ENCODE measurements at regions not wholly inside any gene's neighbourhood (a gene's known extent, or its start where the extent isn't known, plus 50 kb on each side); places are given as distances from the start of the nearest gene placed in this dataset.

DNA sequence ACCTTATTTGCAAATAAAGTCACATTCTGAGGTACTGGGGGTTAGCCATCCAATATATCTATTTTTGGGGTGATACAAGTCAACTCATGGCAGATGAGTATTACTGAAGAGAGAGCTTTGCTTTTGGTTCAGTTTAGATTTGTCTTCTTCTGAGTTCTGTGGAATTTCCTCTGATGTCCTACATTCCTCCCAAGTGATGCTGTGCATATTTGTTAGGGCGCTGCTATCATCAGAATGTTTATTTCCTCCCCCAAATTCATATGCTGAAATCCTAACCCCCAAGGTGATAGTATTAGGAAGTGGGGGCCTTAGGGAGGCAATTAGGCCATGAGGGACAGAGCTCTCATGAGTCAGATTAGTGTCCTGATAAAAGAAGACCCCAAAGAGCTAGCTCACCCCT, 96.2 kb upstream of the WLS start:
- Histone ChIP-seq H3K9me3 (ENCODE audit: control insufficient read depth in 4 of 4, insufficient read depth in 3 of 4, low read length in 3 of 4) (no peaks in the 10 kb centered on the region), H3K4me3 (no peak overlapping the region), H3K27me3 (ENCODE audit: control insufficient read depth in 3 of 3, insufficient read depth in 3 of 3, low read length in 2 of 3) (no peaks in the 10 kb centered on the region), H3K4me1 (ENCODE audit: control insufficient read depth in 5 of 5, insufficient read depth in 5 of 5, low read length in 5 of 5) (peaks cover 0 to 1% (median 0%) of the 10 kb centered on the region in 5 donors), H3K9ac (ENCODE audit: insufficient read depth in 1 of 2, low read length in 2 of 2) (no peak overlapping the region), H3K27ac (ENCODE audit: low read depth in 1 of 2, low read length in 1 of 2) (no peak overlapping the region), H3K36me3 (ENCODE audit: control insufficient read depth in 4 of 4, insufficient read depth in 4 of 4, low read length in 4 of 4) (no peaks in the 10 kb centered on the region)
- ATAC-seq (ENCODE audit: insufficient read depth, low FRiP score) (no peak), DNase-seq (no peak)
- TF ChIP-seq, protein P1, sequence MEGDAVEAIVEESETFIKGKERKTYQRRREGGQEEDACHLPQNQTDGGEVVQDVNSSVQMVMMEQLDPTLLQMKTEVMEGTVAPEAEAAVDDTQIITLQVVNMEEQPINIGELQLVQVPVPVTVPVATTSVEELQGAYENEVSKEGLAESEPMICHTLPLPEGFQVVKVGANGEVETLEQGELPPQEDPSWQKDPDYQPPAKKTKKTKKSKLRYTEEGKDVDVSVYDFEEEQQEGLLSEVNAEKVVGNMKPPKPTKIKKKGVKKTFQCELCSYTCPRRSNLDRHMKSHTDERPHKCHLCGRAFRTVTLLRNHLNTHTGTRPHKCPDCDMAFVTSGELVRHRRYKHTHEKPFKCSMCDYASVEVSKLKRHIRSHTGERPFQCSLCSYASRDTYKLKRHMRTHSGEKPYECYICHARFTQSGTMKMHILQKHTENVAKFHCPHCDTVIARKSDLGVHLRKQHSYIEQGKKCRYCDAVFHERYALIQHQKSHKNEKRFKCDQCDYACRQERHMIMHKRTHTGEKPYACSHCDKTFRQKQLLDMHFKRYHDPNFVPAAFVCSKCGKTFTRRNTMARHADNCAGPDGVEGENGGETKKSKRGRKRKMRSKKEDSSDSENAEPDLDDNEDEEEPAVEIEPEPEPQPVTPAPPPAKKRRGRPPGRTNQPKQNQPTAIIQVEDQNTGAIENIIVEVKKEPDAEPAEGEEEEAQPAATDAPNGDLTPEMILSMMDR (IDR thresholded peaks at IDR 0.05; ENCODE audit: control extremely low read depth, extremely low read depth): no peak
- 88 to 97% methylated on average over 1 of the region's 1 CpG for WGBS, 2 donors

DNA sequence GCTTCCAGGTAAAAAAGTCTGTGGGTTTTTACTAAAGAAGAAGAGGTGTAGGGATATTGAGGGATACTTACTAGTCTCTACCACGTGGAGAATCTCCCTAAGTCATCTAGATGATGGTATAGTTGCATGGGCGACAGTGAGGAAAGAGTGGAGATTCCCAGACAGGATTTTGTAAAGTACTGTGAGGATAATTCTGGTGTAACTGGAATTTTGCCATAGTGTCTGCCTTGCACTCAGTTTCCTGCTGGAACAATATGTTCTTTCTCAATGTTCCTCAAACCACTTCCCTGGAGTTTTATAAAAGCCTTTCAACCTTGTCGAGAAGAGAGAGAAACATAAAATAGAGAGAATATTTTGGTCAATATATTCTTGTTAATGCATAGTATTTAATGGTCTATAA, 95.1 kb upstream of the WLS start:
- no peak overlapping the region for H3K27ac ChIP-seq (ENCODE audit: low read depth in 1 of 2, low read length in 1 of 2)
- DNase-seq (no peak), ATAC-seq (ENCODE audit: insufficient read depth, low FRiP score) (no peak)
- H3K9ac ChIP-seq (ENCODE audit: insufficient read depth in 1 of 2, low read length in 2 of 2): no peak overlapping the region
- no peaks in the 10 kb centered on the region for H3K9me3 ChIP-seq (ENCODE audit: control insufficient read depth in 4 of 4, insufficient read depth in 3 of 4, low read length in 3 of 4)
- H3K4me1 ChIP-seq (ENCODE audit: control insufficient read depth in 5 of 5, insufficient read depth in 5 of 5, low read length in 5 of 5): peaks cover 0 to 3% (median 0%) of the 10 kb centered on the region in 5 donors
- TF ChIP-seq, protein P1 (IDR thresholded peaks at IDR 0.05; ENCODE audit: control extremely low read depth, extremely low read depth): no peak
- no peak overlapping the region for H3K4me3 ChIP-seq
- WGBS, 2 donors: 68 to 72% methylated on average over 3 of the region's 3 CpGs
- no peaks in the 10 kb centered on the region for H3K36me3 ChIP-seq (ENCODE audit: control insufficient read depth in 4 of 4, insufficient read depth in 4 of 4, low read length in 4 of 4)
- H3K27me3 ChIP-seq (ENCODE audit: control insufficient read depth in 3 of 3, insufficient read depth in 3 of 3, low read length in 2 of 3): no peaks in the 10 kb centered on the region

DNA sequence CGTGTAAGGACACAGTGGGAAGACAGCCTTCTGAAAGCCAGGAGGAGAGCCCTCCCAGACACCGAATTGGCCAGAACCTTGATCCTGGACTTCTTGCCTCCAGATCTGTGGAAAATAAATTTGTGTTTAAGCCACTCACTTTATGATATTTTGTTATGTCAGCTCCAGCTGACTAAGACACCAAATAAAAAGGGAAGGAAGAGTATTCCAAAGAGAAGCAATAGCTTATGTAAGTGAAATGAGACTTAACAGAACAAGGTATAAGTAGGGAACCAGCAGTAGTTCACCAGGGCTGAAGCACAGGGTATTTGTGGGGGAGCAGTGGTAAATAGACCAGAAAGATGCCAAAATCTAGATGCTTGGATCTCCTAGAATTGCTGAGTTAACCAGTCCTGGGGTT, 94.2 kb upstream of the WLS start:
- peaks cover 0 to 3% (median 0%) of the 10 kb centered on the region in 5 donors for H3K4me1 ChIP-seq (ENCODE audit: control insufficient read depth in 5 of 5, insufficient read depth in 5 of 5, low read length in 5 of 5)
- TF ChIP-seq, protein P1 (IDR thresholded peaks at IDR 0.05; ENCODE audit: control extremely low read depth, extremely low read depth): no peak
- no peak for ATAC-seq (ENCODE audit: insufficient read depth, low FRiP score)

DNA sequence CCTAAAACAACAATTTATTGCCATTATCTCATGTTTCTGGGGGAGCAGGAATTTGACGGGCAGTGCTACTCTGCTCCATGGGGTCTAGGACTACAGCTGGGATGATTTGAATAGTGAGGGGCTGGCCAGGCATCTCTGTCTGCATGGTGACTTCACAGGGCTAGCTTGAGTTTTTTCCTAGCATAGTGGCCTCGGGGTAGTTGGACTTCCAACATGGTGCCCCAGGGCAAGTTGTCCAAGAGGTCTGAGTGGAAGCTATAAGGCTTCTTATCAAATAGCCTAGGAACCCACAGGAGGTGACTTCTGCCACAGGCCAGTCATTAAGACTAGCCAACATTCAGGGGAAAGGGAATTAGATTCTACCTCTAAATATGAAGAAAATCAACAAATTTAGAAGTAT, 92.0 kb upstream of the WLS start:
- no peak overlapping the region for H3K9ac ChIP-seq (ENCODE audit: insufficient read depth in 1 of 2, low read length in 2 of 2)
- no peaks in the 10 kb centered on the region for H3K27me3 ChIP-seq (ENCODE audit: control insufficient read depth in 3 of 3, insufficient read depth in 3 of 3, low read length in 2 of 3)
- H3K4me3 ChIP-seq: no peak overlapping the region
- 89 to 93% methylated on average over 2 of the region's 2 CpGs for WGBS, 2 donors
- no peaks in the 10 kb centered on the region for H3K36me3 ChIP-seq (ENCODE audit: control insufficient read depth in 4 of 4, insufficient read depth in 4 of 4, low read length in 4 of 4)
- ATAC-seq (ENCODE audit: insufficient read depth, low FRiP score) (no peak), DNase-seq (no peak)
- TF ChIP-seq, protein P1 (IDR thresholded peaks at IDR 0.05; ENCODE audit: control extremely low read depth, extremely low read depth): no peak
- H3K4me1 ChIP-seq (ENCODE audit: control insufficient read depth in 5 of 5, insufficient read depth in 5 of 5, low read length in 5 of 5): peaks cover 0 to 4% (median 0%) of the 10 kb centered on the region in 5 donors
- H3K9me3 ChIP-seq (ENCODE audit: control insufficient read depth in 4 of 4, insufficient read depth in 3 of 4, low read length in 3 of 4): no peaks in the 10 kb centered on the region
- H3K27ac ChIP-seq (ENCODE audit: low read depth in 1 of 2, low read length in 1 of 2): no peak overlapping the region

More for the DNA sequence above, 94.2 kb upstream of the WLS start:
- no peak overlapping the region for H3K9ac ChIP-seq (ENCODE audit: insufficient read depth in 1 of 2, low read length in 2 of 2)
- no peaks in the 10 kb centered on the region for H3K36me3 ChIP-seq (ENCODE audit: control insufficient read depth in 4 of 4, insufficient read depth in 4 of 4, low read length in 4 of 4)
- H3K9me3 ChIP-seq (ENCODE audit: control insufficient read depth in 4 of 4, insufficient read depth in 3 of 4, low read length in 3 of 4): no peaks in the 10 kb centered on the region
- H3K27me3 ChIP-seq (ENCODE audit: control insufficient read depth in 3 of 3, insufficient read depth in 3 of 3, low read length in 2 of 3): no peaks in the 10 kb centered on the region
- no peak for DNase-seq
- 88 to 92% methylated on average over 2 of the region's 2 CpGs for WGBS, 2 donors
- no peak overlapping the region for H3K27ac ChIP-seq (ENCODE audit: low read depth in 1 of 2, low read length in 1 of 2)
- H3K4me3 ChIP-seq: no peak overlapping the region

Data from lung (tissue), 11 donors.